ENCODE measurements at regions not wholly inside any gene's neighbourhood (a gene's known extent, or its start where the extent isn't known, plus 50 kb on each side); places are given as distances from the start of the nearest gene placed in this dataset.

DNA sequence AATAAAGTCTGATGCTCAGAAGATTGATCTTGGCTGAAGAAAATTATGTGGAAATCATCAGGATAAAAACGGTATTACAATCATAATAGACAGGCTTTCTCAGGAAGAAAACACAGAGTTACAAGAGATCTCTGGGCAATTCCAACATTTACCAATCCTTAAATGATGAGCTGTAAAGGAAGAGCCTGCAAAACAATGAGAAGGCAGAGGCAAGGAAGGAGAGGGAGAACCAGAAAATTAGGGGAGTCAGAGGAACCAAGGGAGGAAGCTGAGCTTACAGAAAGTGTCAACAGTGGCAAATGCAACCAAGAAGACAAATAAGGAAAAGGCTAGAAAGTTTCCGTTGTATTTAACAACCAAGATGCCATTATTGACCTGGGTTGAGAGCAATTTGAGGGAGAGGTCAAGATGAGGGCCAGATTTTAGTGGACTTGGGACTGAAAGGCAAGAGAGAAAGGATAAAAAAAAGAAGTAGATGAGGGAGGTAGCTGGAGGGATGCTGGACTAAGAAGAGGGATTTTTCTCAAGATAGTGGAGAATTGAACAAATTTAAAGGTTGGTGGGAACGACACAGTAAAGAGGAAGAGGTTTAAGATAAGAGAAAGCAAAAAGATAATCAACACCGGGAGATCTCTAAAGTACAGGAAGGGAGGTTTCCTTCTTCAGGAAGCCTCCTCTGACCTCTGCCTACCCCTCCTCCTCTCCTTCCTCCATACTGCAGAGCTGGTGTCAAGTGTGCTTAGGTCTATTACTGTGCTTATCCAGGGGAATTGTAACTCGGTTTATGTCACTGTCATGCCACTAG lies 116.9 kb downstream of the DUSP6 start:
- TF ChIP-seq, protein P1, sequence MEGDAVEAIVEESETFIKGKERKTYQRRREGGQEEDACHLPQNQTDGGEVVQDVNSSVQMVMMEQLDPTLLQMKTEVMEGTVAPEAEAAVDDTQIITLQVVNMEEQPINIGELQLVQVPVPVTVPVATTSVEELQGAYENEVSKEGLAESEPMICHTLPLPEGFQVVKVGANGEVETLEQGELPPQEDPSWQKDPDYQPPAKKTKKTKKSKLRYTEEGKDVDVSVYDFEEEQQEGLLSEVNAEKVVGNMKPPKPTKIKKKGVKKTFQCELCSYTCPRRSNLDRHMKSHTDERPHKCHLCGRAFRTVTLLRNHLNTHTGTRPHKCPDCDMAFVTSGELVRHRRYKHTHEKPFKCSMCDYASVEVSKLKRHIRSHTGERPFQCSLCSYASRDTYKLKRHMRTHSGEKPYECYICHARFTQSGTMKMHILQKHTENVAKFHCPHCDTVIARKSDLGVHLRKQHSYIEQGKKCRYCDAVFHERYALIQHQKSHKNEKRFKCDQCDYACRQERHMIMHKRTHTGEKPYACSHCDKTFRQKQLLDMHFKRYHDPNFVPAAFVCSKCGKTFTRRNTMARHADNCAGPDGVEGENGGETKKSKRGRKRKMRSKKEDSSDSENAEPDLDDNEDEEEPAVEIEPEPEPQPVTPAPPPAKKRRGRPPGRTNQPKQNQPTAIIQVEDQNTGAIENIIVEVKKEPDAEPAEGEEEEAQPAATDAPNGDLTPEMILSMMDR (IDR thresholded peaks at IDR 0.05; ENCODE audit: control extremely low read depth, extremely low read depth, low read depth, missing control alignments), result no peak
- DNase-seq (ENCODE audit: extremely low spot score), result no peak
- CTCF ChIA-PET, result interaction anchor here (1.3 kb wide), 1 partner anchor 12 kb away, joined by 4 read pairs; no protein-coding TSS in a partner anchor
- POLR2A ChIA-PET, result no interaction called here

DNA sequence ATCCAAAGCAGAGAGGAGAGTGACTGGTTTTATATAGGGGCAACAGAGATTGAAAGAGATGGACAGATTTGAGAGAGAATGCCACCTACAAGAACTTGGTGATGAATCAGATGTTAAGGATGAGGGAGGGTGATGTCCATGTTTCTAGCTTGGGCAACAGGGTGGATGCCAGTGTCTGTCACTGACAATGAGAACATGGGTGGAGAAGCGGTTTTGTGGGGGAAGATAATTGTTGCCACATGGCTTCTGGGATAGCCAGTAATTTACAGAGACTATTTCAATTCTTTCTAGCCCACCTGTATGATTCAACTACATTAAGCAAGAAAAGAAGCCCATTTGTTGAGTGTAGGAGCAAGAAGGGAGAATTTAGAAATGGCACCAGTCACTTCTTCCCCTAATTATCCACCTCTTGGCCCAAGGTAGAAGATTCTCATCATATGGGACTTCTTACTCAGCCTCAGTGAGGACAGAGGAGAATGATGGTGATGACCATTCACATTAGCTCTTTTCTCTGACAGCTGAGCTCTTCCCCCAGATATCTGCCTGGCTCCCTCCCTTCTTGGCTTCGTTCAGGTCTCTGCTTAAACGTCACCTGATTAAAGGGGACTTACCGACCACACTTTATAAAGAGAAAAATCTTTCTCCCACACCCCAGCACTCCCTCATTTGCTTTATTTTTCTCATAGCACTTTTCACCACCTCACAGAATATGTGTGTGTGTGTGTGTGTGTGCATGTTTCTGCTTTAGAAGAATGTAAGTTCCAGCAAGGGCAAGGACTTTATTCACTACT lies 117.8 kb downstream of the DUSP6 start:
- POLR2A ChIA-PET, result no interaction called here
- DNase-seq (ENCODE audit: extremely low spot score), result no peak
- TF ChIP-seq, protein P1 (IDR thresholded peaks at IDR 0.05; ENCODE audit: control extremely low read depth, extremely low read depth, low read depth, missing control alignments), result no peak
- CTCF ChIA-PET, result interaction anchor here (1.2 to 1.3 kb wide), 2 partner anchors 13 to 63 kb away, joined by 3 to 4 read pairs; no protein-coding TSS in a partner anchor

GRCh38 chr12:89231686-89232085 lies 120.6 kb downstream of the DUSP6 start:
- CTCF ChIA-PET, result interaction anchor here (1.2 to 1.4 kb wide), 3 partner anchors 9 to 16 kb away, joined by 3 to 5 read pairs (median 3); no protein-coding TSS in a partner anchor
- POLR2A ChIA-PET, result no interaction called here
- no peak for DNase-seq (ENCODE audit: extremely low spot score)
- TF ChIP-seq, protein P1 (IDR thresholded peaks at IDR 0.05; ENCODE audit: control extremely low read depth, extremely low read depth, low read depth, missing control alignments), result no peak

GRCh38 chr12:89230376-89231315 lies 121.7 kb downstream of the DUSP6 start:
- ChIA-PET POLR2A (no interaction called here), CTCF (interaction anchor here (1.7 kb wide), 2 partner anchors 13 to 231 kb away, joined by 4 to 6 read pairs; no protein-coding TSS in a partner anchor)
- DNase-seq (ENCODE audit: extremely low spot score), result no peak
- TF ChIP-seq, protein P1 (IDR thresholded peaks at IDR 0.05; ENCODE audit: control extremely low read depth, extremely low read depth, low read depth, missing control alignments), result no peak

GRCh38 chr12:89228491-89228890 lies 123.8 kb downstream of the DUSP6 start:
- no peak for DNase-seq (ENCODE audit: extremely low spot score)
- POLR2A ChIA-PET, result no interaction called here
- TF ChIP-seq, protein P1 (IDR thresholded peaks at IDR 0.05; ENCODE audit: control extremely low read depth, extremely low read depth, low read depth, missing control alignments), result no peak
- CTCF ChIA-PET, result interaction anchor here (1.0 to 1.7 kb wide), 3 partner anchors 10 to 18 kb away, joined by 3 to 4 read pairs (median 3); no protein-coding TSS in a partner anchor
